ENCODE measurements at regions not wholly inside any gene's neighbourhood (a gene's known extent, or its start where the extent isn't known, plus 50 kb on each side); places are given as distances from the start of the nearest gene placed in this dataset.

DNA sequence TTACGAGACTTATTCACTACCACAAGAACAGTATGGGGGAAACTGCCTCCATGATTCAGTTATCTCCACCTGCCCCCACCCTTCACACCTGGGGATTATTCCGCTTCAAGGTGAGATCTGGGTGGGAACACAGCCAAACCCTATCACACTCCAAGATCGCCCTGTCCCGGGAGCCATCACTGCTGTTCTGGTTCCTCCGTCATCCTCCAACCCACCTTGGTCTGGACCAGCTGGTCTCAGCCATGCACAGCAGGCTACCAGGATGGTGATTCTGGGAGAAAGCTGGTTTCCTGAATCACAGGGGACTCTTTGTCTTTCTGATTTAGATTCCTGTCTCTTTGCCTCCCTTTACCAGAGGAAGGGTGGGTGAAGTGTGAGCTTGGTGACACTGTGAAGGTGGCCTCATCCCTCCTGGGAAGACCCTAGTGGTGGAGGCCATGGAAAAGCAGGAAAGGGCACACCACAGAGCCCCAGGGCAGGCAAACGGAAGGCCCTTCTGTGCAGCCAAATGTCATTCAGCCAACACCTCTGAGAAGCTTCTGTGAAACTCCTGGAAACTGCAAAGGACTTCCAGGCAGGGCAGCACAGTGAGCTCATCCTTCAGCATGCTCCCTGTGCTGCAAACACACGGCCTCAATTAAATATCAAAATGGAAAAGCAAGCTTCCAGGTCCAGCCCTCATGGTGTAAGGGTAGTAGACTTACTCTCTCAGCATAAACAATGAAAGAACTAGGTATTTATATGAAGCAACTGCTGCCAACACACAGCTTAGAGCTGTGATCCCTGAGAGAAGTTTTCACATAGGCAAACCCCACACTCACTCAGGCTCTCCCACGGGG lies 169.8 kb downstream of the ANKRD60 start:
- Histone ChIP-seq H3K27me3 (ENCODE audit: insufficient read depth, low read length) (peaks cover 22% of the 10 kb centered on the region), H3K4me1 (ENCODE audit: control insufficient read depth in 1 of 2, insufficient read depth in 2 of 2, low read length in 2 of 2) (no peaks in the 10 kb centered on the region), H3K4me3 (replicated peaks in 1 of 2; ENCODE audit: low read depth in 1 of 2, low read length in 2 of 2) (no peak overlapping the region), H3K36me3 (ENCODE audit: control insufficient read depth in 1 of 2, insufficient read depth in 2 of 2, low read length in 2 of 2) (no peaks in the 10 kb centered on the region), H3K27ac (ENCODE audit: low read depth, low read length) (no peak overlapping the region), H4K20me1 (ENCODE audit: insufficient read depth) (no peaks in the 10 kb centered on the region), H2AFZ (ENCODE audit: low read depth, low read length, poor library complexity, severe bottlenecking) (no peak overlapping the region), H3K9ac (ENCODE audit: low read length) (no peak overlapping the region), H3K4me2 (ENCODE audit: low read length) (no peak overlapping the region), H3K9me3 (ENCODE audit: control insufficient read depth in 1 of 2, insufficient read depth in 1 of 2, low read depth in 1 of 2, low read length in 2 of 2) (no peaks in the 10 kb centered on the region), H3K9me2 (ENCODE audit: insufficient read depth) (no peaks in the 10 kb centered on the region), H3K79me2 (ENCODE audit: insufficient read depth, low read length) (no peaks in the 10 kb centered on the region)
- no TSS peak for BruUV-seq (replicated peaks)
- ChIA-PET POLR2A (no interaction called here), RAD21 (ENCODE audit: low non-redundant PET in 1 of 2, low total read pairs in 2 of 2, uncharacterized antibody in 2 of 2, unreplicated experiment in 2 of 2) (no interaction called here), CTCF (no interaction called here)
- intact Hi-C loops (cut with micrococcal nuclease) = no loop called here
- ATAC-seq (no peak), DNase-seq (ENCODE audit: low read depth, low spot score) (no peak)
- no peak for TF ChIP-seq ZFX (IDR thresholded peaks at IDR 0.05)
- TF ChIP-seq POLR2AphosphoS5 (IDR thresholded peaks at IDR 0.05; ENCODE audit: low read depth, low read length) = no peak
- TF ChIP-seq TCF7L2 (IDR thresholded peaks at IDR 0.05; ENCODE audit: borderline replicate concordance, extremely low read depth, insufficient read depth, insufficient read length) = no peak
- TF ChIP-seq, protein P1, sequence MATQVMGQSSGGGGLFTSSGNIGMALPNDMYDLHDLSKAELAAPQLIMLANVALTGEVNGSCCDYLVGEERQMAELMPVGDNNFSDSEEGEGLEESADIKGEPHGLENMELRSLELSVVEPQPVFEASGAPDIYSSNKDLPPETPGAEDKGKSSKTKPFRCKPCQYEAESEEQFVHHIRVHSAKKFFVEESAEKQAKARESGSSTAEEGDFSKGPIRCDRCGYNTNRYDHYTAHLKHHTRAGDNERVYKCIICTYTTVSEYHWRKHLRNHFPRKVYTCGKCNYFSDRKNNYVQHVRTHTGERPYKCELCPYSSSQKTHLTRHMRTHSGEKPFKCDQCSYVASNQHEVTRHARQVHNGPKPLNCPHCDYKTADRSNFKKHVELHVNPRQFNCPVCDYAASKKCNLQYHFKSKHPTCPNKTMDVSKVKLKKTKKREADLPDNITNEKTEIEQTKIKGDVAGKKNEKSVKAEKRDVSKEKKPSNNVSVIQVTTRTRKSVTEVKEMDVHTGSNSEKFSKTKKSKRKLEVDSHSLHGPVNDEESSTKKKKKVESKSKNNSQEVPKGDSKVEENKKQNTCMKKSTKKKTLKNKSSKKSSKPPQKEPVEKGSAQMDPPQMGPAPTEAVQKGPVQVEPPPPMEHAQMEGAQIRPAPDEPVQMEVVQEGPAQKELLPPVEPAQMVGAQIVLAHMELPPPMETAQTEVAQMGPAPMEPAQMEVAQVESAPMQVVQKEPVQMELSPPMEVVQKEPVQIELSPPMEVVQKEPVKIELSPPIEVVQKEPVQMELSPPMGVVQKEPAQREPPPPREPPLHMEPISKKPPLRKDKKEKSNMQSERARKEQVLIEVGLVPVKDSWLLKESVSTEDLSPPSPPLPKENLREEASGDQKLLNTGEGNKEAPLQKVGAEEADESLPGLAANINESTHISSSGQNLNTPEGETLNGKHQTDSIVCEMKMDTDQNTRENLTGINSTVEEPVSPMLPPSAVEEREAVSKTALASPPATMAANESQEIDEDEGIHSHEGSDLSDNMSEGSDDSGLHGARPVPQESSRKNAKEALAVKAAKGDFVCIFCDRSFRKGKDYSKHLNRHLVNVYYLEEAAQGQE (IDR thresholded peaks at IDR 0.05; ENCODE audit: low read depth) = no peak

Measured in HCT116 (cell line).